ENCODE measurements at regions not wholly inside any gene's neighbourhood (a gene's known extent, or its start where the extent isn't known, plus 50 kb on each side); places are given as distances from the start of the nearest gene placed in this dataset.

DNA sequence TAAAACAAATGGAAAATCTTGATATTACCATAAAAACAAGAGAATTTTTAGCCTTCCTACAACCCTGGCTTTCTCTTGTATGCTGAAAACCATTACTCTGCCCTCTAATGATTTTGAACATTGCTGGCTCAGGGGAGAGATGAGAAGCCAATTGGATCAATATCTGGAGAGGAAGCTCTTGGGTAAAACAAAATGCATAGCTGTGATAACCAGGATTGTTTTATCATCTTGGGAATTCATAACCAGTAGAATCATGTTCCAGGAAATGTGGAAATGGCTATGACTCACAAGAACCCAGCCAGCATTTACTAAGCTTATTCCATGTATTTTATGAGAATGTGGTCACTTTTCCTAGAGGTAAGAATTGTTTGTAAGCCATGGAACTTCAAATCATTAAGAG, 51.1 kb upstream of the CTNND2 start:
- no peak for DNase-seq
